ENCODE measurements at regions not wholly inside any gene's neighbourhood (a gene's known extent, or its start where the extent isn't known, plus 50 kb on each side); places are given as distances from the start of the nearest gene placed in this dataset.

DNA sequence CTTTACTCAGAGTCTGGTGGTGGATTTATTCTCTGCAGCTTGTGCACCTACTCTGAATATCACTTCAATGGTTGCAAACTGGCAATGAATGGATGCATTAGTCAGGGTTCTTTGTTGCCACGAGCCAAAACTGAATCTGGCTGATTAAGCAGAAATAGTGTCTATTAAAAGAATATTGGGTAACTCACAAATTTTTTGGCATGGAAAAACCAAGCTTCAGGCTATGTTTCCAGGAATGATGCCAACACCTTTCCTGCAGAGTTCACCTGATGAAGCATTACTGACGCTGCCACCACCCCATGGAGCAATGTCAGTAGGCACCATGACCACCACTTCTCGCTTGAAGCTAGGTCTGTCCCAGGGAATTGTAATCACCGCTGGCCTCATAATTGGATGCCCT, 597.8 kb upstream of the SLC10A2 start:
- FAIRE-seq: no peak
- no peak for DNase-seq (ENCODE audit: insufficient read length, low spot score)
- TF ChIP-seq SPI1 (IDR thresholded peaks at IDR 0.05; ENCODE audit: low read depth, low read length): no peak

GRCh38 chr13:103656311-103656710, 590.1 kb upstream of the SLC10A2 start:
- no peak for FAIRE-seq
- no peak for TF ChIP-seq POLR2A (IDR thresholded peaks at IDR 0.05; ENCODE audit: low read depth, low read length)
- no peak for TF ChIP-seq PAX5 (IDR thresholded peaks at IDR 0.05; ENCODE audit: insufficient read depth, low read length, severe bottlenecking)
- no peak for TF ChIP-seq SPI1 (IDR thresholded peaks at IDR 0.05; ENCODE audit: low read depth, low read length)
- no peak for TF ChIP-seq POU2F2 (IDR thresholded peaks at IDR 0.05; ENCODE audit: low read depth, low read length)
- no peak for TF ChIP-seq TAF1 (IDR thresholded peaks at IDR 0.05; ENCODE audit: low read depth, low read length)
- TF ChIP-seq POLR2AphosphoS5 (IDR thresholded peaks at IDR 0.05; ENCODE audit: low read depth, low read length): no peak
- no peak for DNase-seq (ENCODE audit: insufficient read length, low spot score)

DNA sequence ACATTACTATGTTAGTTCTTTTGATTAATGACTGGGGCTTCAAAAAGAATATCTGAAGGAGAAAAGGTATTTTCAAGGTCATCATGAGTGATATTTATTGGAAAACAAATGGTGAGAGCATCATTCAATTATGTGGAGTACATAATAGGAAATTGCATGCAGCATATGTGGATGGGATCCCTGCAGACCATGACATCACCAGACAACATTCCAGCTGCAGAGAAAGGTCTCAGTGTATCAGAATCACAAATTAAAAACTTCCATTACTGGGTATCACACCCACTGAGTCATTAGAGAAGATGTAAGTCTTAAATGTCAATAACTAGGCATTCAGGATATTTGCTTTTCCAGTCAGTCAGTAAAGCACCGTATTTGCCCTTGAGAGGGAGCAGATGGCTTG, 574.4 kb upstream of the SLC10A2 start:
- no peak for DNase-seq (ENCODE audit: insufficient read length, low spot score)
- FAIRE-seq: no peak
- no peak for TF ChIP-seq POU2F2 (IDR thresholded peaks at IDR 0.05; ENCODE audit: low read depth, low read length)
- no peak for TF ChIP-seq POLR2AphosphoS5 (IDR thresholded peaks at IDR 0.05; ENCODE audit: low read depth, low read length)
- no peak for TF ChIP-seq PAX5 (IDR thresholded peaks at IDR 0.05; ENCODE audit: insufficient read depth, low read length, severe bottlenecking)
- TF ChIP-seq POLR2A (IDR thresholded peaks at IDR 0.05; ENCODE audit: low read depth, low read length): no peak
- TF ChIP-seq SPI1 (IDR thresholded peaks at IDR 0.05; ENCODE audit: low read depth, low read length): no peak
- no peak for TF ChIP-seq TAF1 (IDR thresholded peaks at IDR 0.05; ENCODE audit: low read depth, low read length)

GRCh38 chr13:103639326-103639725, 573.1 kb upstream of the SLC10A2 start:
- no peak for FAIRE-seq
- DNase-seq (ENCODE audit: insufficient read length, low spot score): no peak
- TF ChIP-seq POLR2A (IDR thresholded peaks at IDR 0.05; ENCODE audit: low read depth, low read length) (no peak), PAX5 (IDR thresholded peaks at IDR 0.05; ENCODE audit: insufficient read depth, low read length, severe bottlenecking) (no peak), POLR2AphosphoS5 (IDR thresholded peaks at IDR 0.05; ENCODE audit: low read depth, low read length) (no peak), SPI1 (IDR thresholded peaks at IDR 0.05; ENCODE audit: low read depth, low read length) (no peak), POU2F2 (IDR thresholded peaks at IDR 0.05; ENCODE audit: low read depth, low read length) (no peak), TAF1 (IDR thresholded peaks at IDR 0.05; ENCODE audit: low read depth, low read length) (no peak)

GRCh38 chr13:103638706-103639105, 572.5 kb upstream of the SLC10A2 start:
- TF ChIP-seq POU2F2 (IDR thresholded peaks at IDR 0.05; ENCODE audit: low read depth, low read length) (no peak), POLR2A (IDR thresholded peaks at IDR 0.05; ENCODE audit: low read depth, low read length) (no peak), POLR2AphosphoS5 (IDR thresholded peaks at IDR 0.05; ENCODE audit: low read depth, low read length) (no peak)
- DNase-seq (ENCODE audit: insufficient read length, low spot score) (no peak), FAIRE-seq (no peak)

- no peak for TF ChIP-seq TAF1 (IDR thresholded peaks at IDR 0.05; ENCODE audit: low read depth, low read length)
- TF ChIP-seq POLR2A (IDR thresholded peaks at IDR 0.05; ENCODE audit: low read depth, low read length): no peak
- no peak for TF ChIP-seq POU2F2 (IDR thresholded peaks at IDR 0.05; ENCODE audit: low read depth, low read length)
- no peak for TF ChIP-seq SPI1 (IDR thresholded peaks at IDR 0.05; ENCODE audit: low read depth, low read length)
- no peak for TF ChIP-seq PAX5 (IDR thresholded peaks at IDR 0.05; ENCODE audit: insufficient read depth, low read length, severe bottlenecking)
- no peak for TF ChIP-seq POLR2AphosphoS5 (IDR thresholded peaks at IDR 0.05; ENCODE audit: low read depth, low read length)
- DNase-seq (ENCODE audit: insufficient read length, low spot score): no peak
- FAIRE-seq: no peak
Measured at GRCh38 chr13:103634066-103634465, 567.8 kb upstream of the SLC10A2 start.

- DNase-seq (ENCODE audit: insufficient read length, low spot score) (no peak), FAIRE-seq (no peak)
- TF ChIP-seq POLR2AphosphoS5 (IDR thresholded peaks at IDR 0.05; ENCODE audit: low read depth, low read length) (no peak), POU2F2 (IDR thresholded peaks at IDR 0.05; ENCODE audit: low read depth, low read length) (no peak), POLR2A (IDR thresholded peaks at IDR 0.05; ENCODE audit: low read depth, low read length) (no peak), PAX5 (IDR thresholded peaks at IDR 0.05; ENCODE audit: insufficient read depth, low read length, severe bottlenecking) (no peak), TAF1 (IDR thresholded peaks at IDR 0.05; ENCODE audit: low read depth, low read length) (no peak), SPI1 (IDR thresholded peaks at IDR 0.05; ENCODE audit: low read depth, low read length) (no peak)
Measured at GRCh38 chr13:103625194-103625593, 559.0 kb upstream of the SLC10A2 start.

DNA sequence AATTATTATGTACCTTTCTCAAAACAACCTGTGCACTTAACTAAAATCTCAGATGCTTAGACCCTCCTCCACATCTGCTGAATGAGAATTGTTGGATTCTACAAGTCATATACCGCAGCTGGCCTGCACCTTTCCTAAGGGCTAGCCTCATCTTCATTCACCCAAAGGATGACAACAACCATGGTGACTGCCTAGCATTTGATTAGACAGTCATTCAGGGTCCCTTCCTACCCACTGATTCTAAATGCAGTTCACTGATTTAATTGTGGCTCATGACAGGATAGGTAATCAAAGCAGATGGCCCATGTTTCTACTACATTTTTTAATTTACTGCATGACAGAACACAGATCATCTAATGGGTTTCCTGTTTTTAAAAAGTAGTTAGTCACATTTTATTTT, 551.9 kb upstream of the SLC10A2 start:
- DNase-seq (ENCODE audit: insufficient read length, low spot score) (no peak), FAIRE-seq (no peak)
- TF ChIP-seq TAF1 (IDR thresholded peaks at IDR 0.05; ENCODE audit: low read depth, low read length): no peak
- TF ChIP-seq SPI1 (IDR thresholded peaks at IDR 0.05; ENCODE audit: low read depth, low read length): no peak
- TF ChIP-seq PAX5 (IDR thresholded peaks at IDR 0.05; ENCODE audit: insufficient read depth, low read length, severe bottlenecking): no peak
- TF ChIP-seq POLR2AphosphoS5 (IDR thresholded peaks at IDR 0.05; ENCODE audit: low read depth, low read length): no peak
- no peak for TF ChIP-seq POU2F2 (IDR thresholded peaks at IDR 0.05; ENCODE audit: low read depth, low read length)
- TF ChIP-seq POLR2A (IDR thresholded peaks at IDR 0.05; ENCODE audit: low read depth, low read length): no peak

GRCh38 chr13:103615771-103616170, 549.6 kb upstream of the SLC10A2 start:
- FAIRE-seq (no peak), DNase-seq (ENCODE audit: insufficient read length, low spot score) (no peak)
- no peak for TF ChIP-seq POU2F2 (IDR thresholded peaks at IDR 0.05; ENCODE audit: low read depth, low read length)
- no peak for TF ChIP-seq POLR2AphosphoS5 (IDR thresholded peaks at IDR 0.05; ENCODE audit: low read depth, low read length)
- no peak for TF ChIP-seq POLR2A (IDR thresholded peaks at IDR 0.05; ENCODE audit: low read depth, low read length)
- no peak for TF ChIP-seq TAF1 (IDR thresholded peaks at IDR 0.05; ENCODE audit: low read depth, low read length)
- TF ChIP-seq SPI1 (IDR thresholded peaks at IDR 0.05; ENCODE audit: low read depth, low read length): no peak
- TF ChIP-seq PAX5 (IDR thresholded peaks at IDR 0.05; ENCODE audit: insufficient read depth, low read length, severe bottlenecking): no peak

- DNase-seq (ENCODE audit: insufficient read length, low spot score) (no peak), FAIRE-seq (no peak)
- no peak for TF ChIP-seq POU2F2 (IDR thresholded peaks at IDR 0.05; ENCODE audit: low read depth, low read length)
- no peak for TF ChIP-seq POLR2A (IDR thresholded peaks at IDR 0.05; ENCODE audit: low read depth, low read length)
- no peak for TF ChIP-seq SPI1 (IDR thresholded peaks at IDR 0.05; ENCODE audit: low read depth, low read length)
- no peak for TF ChIP-seq TAF1 (IDR thresholded peaks at IDR 0.05; ENCODE audit: low read depth, low read length)
- TF ChIP-seq POLR2AphosphoS5 (IDR thresholded peaks at IDR 0.05; ENCODE audit: low read depth, low read length): no peak
- no peak for TF ChIP-seq PAX5 (IDR thresholded peaks at IDR 0.05; ENCODE audit: insufficient read depth, low read length, severe bottlenecking)
Measured at GRCh38 chr13:103614761-103615160, 548.5 kb upstream of the SLC10A2 start.

Data from GM12891 (cell line).